HG03460 (cell line): ENCODE measurements at regions not wholly inside any gene's neighbourhood (a gene's known extent, or its start where the extent isn't known, plus 50 kb on each side); places are given as distances from the start of the nearest gene placed in this dataset.
"Not testable (repeated sequence)": the region's sequence is repeated elsewhere in the genome, so short reads cannot be mapped to it uniquely, and the experiment has no call there.

ENCODE experiments used
- ATAC-seq: cut with Tn5 transposase; IDR thresholded peaks from one replicate; pipeline ENCODE4 v1.9.1; 2021; ENCODE audit not compliant: unreplicated experiment

DNA sequence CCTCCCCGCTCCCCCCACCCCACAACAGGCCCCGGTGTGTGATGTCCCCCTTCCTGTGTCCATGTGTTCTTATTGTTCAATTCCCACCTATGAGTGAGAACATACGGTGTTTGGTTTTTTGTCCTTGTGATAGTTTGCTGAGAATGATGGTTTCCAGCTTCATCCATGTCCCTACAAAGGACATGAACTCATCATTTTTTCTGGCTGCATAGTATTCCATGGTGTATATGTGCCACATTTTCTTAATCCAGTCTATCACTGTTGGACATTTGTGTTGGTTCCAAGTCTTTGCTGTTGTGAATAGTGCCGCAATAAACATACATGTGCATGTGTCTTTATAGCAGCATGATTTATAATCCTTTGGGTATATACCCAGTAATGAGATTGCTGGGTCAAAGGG lies 104.3 kb downstream of the MTPN start:
- not testable (repeated sequence) for ATAC-seq

DNA sequence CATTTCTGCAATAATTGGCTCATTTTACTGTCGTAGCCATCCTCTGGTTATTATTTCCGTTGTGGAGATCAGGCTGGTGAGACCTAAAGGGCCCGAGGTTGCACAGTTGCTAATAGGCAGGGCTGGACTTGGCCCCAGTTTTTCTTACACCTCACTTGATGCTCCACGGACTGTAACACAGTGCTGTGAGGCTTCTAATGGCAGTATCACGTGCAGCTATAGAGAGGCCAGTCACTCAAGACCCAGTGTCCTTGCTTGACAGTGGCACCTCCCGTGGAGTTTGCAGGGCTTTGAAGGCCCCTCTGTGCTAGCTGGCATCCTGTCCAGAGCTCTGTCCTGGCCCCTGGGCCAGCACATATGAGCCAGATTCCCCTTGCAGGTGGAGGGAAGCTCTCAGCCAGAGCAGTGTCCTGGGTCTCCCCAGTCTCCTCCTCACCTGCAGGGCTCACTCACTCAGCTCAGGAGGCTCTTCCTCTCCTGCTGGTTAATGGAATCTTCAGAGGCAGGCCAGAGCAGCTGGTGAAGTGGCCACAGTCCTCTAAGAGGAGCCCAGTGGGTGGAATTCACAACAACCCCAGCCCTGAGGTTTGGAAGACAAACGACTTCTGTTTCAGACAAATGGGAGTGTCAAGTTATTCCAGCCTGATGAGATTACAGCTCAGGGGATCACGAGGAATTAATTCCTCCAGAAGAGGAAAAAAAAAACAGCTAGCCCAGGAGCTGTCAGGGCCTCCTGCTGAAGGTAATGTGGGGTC lies 114.2 kb upstream of the FAM180A start:
- ATAC-seq: no peak

DNA sequence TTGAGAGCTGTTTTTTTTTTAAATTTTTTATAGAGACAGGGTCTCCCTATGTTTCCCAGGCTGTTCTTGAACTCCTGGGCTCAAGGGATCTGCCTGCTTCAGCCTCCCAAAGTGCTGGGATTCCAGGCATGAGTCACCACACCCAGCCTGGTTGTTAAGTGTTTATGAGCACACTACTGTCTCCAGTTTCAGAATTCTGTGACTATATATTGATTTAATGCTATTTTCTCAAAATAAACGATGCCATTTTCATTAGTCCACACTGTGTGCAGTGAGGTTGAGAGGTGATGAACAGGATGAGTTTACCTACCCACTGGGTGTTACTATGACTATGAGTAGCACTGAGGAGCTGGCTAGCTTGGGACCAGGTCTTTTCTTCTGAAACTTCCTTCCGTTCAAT lies 110.9 kb upstream of the FAM180A start:
- ATAC-seq: no peak

DNA sequence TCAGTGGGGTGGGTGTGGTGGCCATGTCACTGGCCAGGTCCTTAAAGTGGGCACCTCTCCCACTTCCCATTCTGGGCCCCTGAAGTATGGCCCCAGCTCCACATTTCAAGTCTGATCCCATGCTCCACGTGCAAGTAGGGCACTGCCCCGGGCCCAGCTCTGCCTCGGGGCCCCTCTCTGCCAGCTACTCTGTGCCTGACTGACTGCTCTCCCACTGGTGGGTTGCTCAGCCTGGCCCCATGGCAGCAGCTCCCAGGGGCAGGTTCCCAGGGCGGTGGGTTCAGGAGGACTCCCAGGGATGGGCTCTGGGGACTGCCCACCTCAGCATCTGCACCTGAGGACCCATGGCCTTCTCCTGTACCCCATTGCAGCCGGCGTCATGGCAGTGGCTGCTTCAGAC lies 110.2 kb upstream of the FAM180A start:
- no peak for ATAC-seq

DNA sequence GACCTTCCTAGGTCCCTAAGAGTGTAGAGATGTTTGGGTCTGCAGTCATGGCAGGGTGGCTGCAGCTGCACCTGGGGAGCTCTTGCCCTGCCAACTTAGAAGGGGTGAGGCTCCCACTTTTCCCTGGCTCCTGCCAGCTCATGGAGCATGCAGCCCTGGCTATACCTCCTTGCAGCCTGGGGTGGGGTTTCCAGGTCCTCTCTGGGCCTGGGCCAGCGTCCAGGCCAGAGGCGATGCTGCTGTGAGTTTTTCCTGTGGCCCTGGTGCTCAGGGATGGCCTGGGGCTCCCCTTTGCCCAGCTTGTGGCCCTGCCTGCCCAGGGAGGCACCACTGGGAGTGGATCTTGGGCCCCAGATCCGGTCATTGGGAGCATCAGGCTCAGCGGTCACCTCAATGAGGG lies 109.8 kb upstream of the FAM180A start:
- no peak for ATAC-seq

DNA sequence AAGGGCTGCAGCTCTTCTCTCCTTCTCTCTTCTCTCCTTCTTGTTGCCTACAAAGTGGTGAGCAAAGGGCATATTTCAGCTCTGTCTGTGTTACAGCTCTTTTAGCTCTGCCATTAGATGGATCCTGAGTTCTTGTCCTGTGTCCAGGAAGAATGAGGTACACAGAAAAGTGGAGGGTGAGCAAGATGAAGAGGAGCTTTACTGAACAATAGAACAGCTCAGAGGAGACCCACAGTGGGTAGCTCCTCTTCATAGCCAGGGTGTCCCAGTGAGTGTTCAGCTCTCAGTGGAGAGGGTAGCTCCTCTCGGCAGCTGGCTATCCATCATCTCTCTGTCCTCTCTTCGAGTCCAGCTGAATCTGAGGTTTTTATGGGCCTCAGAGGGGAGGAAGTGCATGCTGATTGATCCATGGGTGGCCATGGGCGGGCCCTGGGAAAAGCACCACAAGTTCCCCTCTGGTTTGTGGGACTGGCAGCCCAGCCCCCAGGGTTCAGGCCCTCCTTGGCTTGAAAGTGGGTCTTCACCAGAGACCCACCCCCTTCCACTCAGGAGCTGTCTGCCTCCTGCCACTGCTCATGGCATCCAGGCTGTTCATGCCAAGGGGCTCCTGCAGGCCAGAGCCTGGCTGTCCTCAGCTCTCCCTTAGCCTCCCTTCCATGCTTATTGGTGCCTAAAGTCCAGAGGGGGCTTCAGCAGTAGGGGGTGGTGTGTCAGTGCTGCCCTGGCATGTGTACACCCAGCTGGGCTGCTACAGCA lies 109.1 kb upstream of the FAM180A start:
- no peak for ATAC-seq

DNA sequence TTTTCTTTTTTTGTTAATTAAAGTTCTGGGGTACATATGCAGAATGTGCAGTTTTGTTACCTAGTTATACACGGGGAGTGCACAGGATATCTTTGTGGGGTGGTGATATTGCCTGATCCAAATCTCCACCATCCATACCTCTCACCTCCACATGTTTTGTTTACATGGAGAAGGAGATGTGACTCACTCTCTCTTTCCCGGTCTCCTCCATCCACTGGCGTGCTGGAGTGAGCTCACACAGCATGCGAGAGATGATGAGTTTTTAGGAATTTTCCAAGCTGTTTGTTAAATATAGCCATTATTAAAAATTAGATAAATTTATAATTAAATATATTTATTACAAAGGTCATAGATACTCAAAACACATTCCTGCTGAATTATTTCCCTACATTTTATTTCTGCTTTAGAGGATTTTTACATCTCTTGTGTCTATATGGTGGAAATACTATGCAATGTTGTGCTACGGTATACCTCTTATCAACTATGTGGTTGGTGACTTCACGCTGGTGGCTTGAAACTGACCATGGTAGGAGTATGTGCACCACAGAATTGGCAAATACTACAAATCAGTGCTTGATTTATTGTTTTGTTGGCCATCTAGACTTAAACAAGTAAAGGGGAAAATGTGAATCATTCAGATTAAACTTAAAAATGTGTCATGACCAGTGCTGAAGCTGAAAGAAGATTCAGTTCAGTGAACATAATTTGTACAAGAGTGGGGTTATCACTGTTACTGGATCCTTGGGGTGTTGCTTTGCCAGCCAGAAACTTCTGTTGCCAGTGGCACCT lies 107.9 kb upstream of the FAM180A start:
- ATAC-seq: no peak

DNA sequence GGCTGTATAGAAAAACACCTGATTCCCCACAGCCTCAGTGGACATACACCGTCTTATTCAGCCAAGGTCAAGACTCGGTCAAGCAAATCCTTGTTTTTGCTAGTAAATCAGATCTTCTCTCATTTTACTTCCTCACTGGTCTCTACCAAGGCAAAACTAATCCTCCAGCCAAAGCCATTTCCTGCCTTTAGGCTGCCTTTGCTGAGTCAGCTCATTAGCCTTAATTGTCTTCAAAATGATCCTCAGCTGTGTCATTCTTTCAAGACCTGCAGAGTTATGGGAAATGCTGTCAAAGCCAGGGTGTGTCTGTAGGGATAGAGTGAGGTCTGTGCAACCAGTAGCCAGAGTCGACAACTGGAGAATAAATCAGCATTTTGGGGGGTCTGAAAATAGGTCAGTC lies 107.2 kb upstream of the FAM180A start:
- no peak for ATAC-seq

DNA sequence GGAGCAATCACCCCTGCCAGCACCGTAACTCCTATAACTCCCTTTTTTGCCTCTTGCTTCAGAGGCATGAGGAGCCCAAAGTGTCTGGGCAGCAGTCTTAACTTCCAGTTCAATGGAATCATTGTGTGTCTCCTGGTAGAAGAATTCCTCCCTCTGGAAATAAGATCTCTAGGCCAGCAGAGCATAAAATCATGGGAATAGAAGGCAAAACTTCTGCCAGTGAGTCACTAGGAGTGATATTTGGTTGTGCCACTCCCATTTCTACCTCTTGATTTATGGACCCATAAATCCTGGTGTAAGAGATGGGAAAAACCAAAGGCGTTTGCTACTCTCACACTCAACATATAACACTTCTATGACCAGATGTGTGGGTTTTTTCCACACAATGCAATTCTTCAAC lies 104.9 kb upstream of the FAM180A start:
- no peak for ATAC-seq

DNA sequence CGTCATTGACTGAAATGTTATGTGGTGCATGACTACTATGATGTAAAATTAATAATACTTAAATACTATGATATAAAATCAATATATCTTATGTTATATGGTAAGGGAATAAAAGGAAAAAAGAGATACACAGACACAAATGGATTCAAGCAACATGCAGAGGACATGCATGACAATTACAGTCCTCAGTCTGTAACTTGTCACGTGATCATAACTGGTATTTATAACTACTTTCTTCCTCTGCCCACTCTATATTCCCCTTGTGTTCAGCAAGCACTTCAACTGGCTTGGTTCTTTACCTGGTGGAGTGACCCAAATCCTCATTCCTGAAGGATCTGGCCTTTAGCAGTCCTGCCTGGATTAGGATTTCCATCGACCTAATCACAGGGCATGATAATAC lies 104.4 kb upstream of the FAM180A start:
- ATAC-seq: no peak

DNA sequence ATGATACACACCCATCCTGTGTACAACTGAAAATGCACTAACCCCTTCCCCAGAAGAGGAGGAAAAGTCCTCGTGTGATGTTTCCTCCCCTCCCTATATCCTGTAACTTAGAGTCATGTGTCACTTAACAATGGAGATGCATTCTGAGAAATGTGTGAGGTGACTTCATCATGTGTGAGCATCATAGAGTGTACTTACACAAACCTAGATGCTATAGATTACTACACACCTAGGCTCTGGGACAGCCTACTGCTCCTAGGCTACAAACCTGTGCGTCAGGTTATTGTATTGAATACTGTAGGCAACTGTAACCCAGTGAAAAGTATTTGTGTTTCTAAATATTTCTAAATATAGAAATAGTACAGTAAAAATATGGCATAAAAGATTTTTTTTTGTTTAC lies 98.6 kb upstream of the FAM180A start:
- ATAC-seq: no peak

DNA sequence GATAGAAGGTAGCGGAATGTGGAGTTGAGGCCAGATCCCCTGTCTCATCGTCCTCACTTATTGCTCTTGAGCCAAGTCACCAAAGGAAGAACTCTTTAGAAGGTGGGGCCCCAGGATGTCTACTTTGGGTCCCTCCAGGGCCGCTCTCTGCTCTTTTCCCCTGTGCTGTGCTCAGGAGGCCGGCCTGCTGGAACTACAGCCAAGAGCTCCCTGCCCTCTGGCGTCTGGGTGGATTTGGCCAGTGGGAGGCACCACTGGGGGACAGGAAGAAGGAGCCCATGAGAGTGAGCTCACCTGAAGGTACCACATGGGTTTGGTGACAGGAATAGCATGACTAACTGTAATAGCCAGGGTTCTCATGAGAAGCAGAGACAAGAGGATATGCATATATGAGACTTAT lies 97.7 kb upstream of the FAM180A start:
- ATAC-seq: no peak

DNA sequence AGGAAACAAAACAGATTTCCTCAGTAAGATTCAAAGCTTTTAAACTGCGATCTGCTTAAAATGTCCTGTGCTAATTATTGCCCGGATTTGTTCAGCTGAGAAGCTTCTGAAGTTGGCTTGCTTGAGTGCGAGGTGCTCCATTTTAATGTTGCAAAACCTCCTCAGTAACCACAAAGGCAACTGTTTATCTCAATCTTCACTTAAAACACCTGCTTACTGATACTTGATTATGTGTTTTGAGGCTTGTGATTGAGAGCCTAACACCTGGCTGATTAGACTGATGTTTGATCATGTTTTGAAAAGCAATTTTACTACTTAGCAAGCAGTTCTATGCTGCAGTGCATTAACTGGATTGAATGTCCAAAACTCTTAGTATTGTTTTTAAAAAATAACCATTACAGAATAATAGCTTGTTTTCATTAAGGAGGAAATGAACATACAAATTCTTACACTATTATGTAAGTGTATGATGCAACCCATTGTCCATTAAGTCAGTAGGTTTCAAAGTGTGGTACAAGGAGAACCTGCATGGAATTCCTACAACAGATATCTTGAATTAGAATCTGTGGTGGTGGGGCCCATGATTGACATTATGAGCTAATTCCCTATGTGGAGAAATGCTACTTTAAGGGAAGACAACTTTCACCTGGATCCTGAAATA lies 96.9 kb upstream of the FAM180A start:
- ATAC-seq: no peak

DNA sequence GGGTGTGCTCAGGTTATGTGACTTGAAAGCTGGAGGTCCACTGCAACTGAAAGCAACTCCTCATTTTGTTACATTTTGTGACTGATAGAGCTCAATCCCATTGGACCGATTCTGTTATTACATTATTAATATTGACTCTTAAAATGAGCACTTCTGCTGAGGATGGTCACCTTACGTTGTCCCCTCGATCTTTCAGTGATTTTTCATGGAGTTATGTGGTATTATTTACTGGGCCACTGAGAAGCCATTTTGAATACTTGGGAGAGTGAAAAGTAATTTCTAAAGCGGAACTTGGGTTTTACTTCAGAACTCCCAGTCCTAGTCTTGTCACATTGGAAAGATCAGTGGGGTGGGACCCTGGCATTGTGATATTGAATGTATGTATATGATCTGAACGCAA lies 96.3 kb upstream of the FAM180A start:
- no peak for ATAC-seq

DNA sequence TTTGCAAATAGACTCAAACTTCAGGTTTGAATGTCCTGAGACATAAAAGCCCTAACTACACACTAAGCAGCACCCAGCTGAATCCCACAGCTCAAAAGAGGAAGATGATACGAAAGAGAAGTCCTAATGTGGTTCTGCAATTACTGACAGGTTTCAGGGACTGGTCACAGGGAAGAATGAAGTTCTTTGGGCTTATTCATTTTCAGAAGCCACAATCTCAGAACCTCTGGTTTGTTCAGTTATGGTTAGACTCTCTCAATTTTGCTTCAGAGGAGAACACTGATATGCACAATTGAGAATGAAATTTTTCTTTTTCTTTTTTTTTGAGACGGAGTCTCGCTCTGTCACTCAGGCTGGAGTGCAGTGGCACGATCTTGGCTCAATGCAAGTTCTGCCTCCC lies 94.6 kb upstream of the FAM180A start:
- ATAC-seq: peak; percentile 87

DNA sequence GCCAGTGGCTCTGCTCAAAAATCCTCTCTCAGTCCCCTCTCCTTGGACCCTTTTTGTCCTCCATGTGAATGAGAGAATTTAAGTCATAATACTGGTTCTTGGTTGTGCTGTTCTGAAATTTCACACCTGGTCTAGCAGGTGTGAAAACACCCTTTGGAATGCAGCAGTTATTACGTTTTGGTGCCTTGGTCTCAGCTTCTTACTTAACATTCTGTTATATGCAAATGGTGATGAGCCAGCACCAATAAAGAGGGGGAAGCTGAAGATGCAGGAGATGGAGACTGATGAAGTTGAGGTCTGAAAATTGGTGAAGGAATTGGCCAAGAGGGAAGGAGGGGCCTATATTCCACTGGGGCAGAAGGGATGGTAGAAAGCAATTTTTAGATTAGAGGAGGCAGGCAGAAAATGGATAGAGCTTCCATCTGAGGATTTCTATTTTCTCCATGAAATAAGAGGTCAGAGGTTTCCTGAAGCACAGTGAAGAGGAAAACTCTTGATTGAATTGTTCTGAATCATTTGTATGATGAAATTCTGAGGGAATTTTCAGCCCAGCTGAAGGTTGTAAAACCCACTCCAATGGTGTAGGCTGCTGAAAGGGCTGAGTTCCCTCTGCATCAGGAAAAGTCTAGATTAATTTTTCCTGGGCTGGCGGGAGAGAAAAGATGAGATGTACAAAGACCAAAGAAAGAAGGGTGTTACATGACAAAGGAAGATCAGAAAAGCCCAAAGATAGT lies 94.0 kb upstream of the FAM180A start:
- no peak for ATAC-seq

DNA sequence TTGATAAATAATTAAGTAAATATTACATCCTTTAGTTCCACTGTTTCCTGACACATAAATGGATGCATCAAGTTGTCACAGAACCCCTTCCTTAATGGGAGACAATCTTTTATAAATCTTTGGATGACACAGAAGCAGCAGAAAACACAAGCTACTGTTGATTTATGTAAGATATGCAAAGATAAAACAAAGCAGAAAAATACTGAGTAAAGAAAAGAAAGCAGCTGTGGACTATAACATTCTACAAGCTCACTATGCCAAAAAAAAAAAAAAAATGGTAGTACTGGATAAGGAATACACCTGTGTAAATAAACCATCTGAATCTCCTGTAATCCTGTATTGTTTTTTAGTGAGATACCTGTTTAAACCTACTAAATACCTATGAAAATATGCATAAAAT lies 92.0 kb upstream of the FAM180A start:
- no peak for ATAC-seq

DNA sequence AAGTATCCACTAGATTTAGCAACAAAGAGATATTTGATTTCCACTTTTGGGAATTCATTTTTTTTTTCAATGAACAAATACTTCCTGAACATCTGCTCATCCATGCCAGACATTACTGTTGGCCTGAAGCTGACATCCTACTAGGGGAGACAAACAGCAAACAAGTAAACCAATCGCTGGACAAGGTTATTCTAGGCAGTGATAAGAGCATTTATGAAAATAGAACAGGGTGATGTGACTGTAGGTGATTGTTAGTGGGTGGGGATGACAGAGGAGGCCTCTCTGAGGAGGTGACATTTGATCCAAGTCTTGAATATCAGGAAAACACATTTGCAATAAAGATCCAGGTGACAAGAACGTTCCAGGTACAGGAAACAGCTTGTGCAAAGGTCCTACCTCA lies 89.1 kb upstream of the FAM180A start:
- no peak for ATAC-seq

DNA sequence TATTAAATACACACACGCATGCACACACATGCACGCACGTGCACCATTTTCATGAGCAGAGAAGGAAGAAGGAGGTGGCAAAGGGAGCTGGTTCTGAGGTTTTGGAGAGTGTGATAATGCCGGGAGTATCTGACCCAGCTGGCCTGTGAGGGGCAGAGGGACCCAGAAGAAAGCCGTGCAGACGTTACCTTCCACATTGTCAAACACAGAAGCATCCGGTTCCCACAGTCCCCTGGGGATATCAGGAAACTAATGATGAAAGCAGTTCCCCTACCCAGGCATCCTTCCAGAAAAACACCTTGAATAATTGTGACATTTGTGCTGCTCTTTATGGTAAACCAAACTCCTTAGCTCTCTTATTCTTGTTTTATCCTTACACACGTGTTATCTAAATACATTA lies 85.7 kb upstream of the FAM180A start:
- ATAC-seq: no peak

DNA sequence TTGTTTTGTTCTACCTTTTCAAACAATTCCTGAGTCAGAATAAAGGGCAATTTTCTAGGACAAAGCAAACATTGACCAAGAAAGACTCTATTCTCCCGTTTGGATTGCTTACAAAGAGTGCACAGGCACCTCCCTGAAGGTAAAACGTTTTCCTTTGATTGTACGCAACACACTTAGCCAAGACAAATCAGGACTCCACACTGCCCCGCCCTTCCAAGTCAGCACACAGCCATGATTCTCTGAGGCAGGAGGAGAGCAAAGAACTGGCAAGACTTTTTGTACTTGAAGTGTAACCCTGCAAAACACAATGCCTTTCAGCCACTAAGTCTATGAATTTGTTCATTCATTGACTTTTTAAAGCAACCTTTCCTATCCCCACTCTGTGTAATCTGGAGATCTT lies 85.0 kb upstream of the FAM180A start:
- ATAC-seq: no peak
